ENCODE measurements at regions not wholly inside any gene's neighbourhood (a gene's known extent, or its start where the extent isn't known, plus 50 kb on each side); places are given as distances from the start of the nearest gene placed in this dataset.

DNA sequence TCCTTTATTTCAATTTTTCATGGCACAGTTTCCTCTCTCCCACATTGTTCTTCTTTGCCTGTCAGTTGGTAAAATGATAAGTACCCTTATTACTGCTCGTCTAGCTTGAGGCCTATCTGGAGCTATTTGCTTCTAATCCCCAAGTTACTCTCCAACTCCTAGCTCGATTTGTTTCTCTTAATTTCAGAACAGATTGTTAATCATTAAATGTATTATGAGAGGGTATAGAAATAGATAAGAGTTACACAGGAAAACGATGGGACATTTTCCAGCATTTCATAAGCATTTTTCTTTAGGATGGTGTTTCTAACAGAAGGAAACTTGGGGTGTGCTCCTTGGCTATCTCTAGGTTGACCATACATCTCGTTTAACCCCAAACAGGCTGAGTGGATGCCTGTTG is 540.5 kb upstream of the FZD8 start:
- H3K4me1 ChIP-seq (ENCODE audit: control insufficient read depth in 1 of 2, insufficient read depth in 2 of 2, low read length in 2 of 2) = no peaks in the 10 kb centered on the region
- no peaks in the 10 kb centered on the region for H3K36me3 ChIP-seq (ENCODE audit: control insufficient read depth in 1 of 2, insufficient read depth in 2 of 2, low read length in 2 of 2)
- no peak overlapping the region for H3K27ac ChIP-seq (ENCODE audit: low read length)
- H3K9me3 ChIP-seq (ENCODE audit: control insufficient read depth in 1 of 2, low read length in 2 of 2) = no peaks in the 10 kb centered on the region
- H3K4me3 ChIP-seq (ENCODE audit: low read depth in 1 of 2, low read length in 2 of 2) = no peak overlapping the region
- H3K27me3 ChIP-seq (ENCODE audit: low read depth, low read length) = no peaks in the 10 kb centered on the region

DNA sequence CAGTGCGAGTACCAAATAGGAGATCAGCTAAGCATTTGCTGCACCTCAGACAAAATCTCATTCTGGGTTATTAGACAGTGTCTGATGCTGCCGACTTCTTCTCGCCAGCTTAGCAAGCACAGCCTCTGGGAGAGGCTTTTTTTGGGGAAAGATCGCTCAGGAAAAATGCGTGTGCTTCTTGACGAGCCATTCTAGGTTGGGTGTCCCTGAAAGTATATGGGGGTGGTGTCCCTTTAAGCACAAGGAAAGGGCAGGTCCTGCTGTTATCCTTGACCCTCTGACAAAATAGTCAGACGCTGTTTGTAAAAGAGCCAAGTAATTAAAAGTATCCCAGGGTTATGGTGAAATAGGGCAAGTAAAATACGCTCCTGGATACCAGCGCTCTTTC is 540.1 kb upstream of the FZD8 start:
- no peak overlapping the region for H3K27ac ChIP-seq (ENCODE audit: low read length)
- H3K4me3 ChIP-seq (ENCODE audit: low read depth in 1 of 2, low read length in 2 of 2) = no peak overlapping the region

DNA sequence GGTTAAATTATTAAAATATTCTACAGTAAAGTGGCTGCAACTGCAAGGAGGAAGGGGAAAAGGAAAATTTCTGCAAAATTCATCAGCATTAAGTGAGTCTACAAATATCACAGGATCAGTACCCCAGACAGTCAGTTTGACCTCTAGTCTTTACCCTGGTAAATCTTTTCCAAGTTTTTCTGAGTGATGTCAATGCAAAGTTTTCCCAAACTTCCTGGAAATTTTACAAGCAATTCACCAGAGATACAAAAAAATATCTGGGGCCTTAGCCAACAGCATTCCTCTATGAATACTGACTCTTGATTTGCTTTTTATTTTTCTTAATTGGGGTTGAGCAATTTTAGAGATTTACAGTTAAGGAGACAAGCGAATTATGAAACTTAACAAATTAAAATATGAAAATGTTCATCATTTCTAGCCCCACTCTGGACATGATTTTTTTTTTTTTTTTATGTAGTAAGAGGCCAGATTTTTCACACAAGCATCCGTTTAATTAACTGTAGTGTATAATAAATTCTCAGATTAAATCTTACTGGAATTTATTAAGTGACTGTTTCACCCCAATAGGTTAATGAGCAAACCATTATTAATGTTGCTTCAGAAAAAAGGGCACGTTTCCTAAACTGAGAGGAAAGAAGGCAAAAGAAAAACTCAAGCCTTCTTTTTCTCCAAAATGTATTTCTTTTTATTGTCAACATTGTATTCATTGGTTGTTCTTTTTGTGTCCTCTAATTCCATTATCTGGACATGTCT is 539.5 kb upstream of the FZD8 start:
- no peaks in the 10 kb centered on the region for H3K27me3 ChIP-seq (ENCODE audit: low read depth, low read length)
- no peaks in the 10 kb centered on the region for H3K4me1 ChIP-seq (ENCODE audit: control insufficient read depth in 1 of 2, insufficient read depth in 2 of 2, low read length in 2 of 2)
- H3K4me3 ChIP-seq (ENCODE audit: low read depth in 1 of 2, low read length in 2 of 2) = no peak overlapping the region
- H3K36me3 ChIP-seq (ENCODE audit: control insufficient read depth in 1 of 2, insufficient read depth in 2 of 2, low read length in 2 of 2) = no peaks in the 10 kb centered on the region
- H3K9me3 ChIP-seq (ENCODE audit: control insufficient read depth in 1 of 2, low read length in 2 of 2) = no peaks in the 10 kb centered on the region
- H3K27ac ChIP-seq (ENCODE audit: low read length) = no peak overlapping the region

More for the DNA sequence above, 540.1 kb upstream of the FZD8 start:
- H3K36me3 ChIP-seq (ENCODE audit: control insufficient read depth in 1 of 2, insufficient read depth in 2 of 2, low read length in 2 of 2) = no peaks in the 10 kb centered on the region
- no peaks in the 10 kb centered on the region for H3K4me1 ChIP-seq (ENCODE audit: control insufficient read depth in 1 of 2, insufficient read depth in 2 of 2, low read length in 2 of 2)
- H3K9me3 ChIP-seq (ENCODE audit: control insufficient read depth in 1 of 2, low read length in 2 of 2) = no peaks in the 10 kb centered on the region
- H3K27me3 ChIP-seq (ENCODE audit: low read depth, low read length) = no peaks in the 10 kb centered on the region

DNA sequence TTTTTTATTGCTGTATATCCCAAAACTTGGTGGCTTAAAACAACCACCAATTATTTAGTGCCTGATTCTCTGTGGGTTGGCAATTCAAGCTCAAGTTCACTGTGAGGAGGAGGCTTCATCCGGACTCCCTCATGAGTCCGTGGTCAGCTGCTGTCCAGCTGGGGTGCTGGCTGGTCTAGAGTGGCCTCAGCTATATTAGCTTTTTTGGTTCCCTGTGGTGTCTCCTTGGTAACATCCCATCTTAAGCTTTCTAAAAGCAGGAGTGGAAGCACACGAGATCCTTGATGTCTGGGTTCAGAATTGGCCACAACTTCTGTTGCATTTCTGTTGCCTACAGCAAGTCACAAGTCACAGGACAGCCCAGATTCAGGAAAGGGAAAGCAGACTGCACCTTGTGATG is 536.5 kb upstream of the FZD8 start:
- Histone ChIP-seq H3K9me3 (ENCODE audit: control insufficient read depth in 1 of 2, low read length in 2 of 2) (no peaks in the 10 kb centered on the region), H3K4me3 (ENCODE audit: low read depth in 1 of 2, low read length in 2 of 2) (no peak overlapping the region), H3K4me1 (ENCODE audit: control insufficient read depth in 1 of 2, insufficient read depth in 2 of 2, low read length in 2 of 2) (no peaks in the 10 kb centered on the region), H3K36me3 (ENCODE audit: control insufficient read depth in 1 of 2, insufficient read depth in 2 of 2, low read length in 2 of 2) (no peaks in the 10 kb centered on the region), H3K27ac (ENCODE audit: low read length) (no peak overlapping the region), H3K27me3 (ENCODE audit: low read depth, low read length) (no peaks in the 10 kb centered on the region)

DNA sequence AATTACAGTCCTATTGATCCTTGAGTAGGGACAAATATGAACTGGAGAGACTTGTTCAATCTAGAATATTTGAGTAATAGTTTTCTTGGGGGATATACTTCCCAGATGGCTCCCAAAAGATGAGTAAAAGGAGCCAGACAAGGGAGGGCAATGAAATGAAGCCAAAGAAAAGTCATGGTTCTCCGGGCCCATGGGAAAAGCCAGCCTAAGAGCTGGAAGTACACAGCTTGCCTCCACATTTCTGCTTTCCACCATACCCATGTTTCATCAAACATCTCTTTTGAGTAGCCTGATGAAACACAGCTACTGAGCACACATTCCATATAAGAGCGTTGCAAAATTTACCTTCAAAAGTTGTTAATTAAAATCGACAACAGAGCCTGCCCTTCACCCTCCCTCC is 535.0 kb upstream of the FZD8 start:
- no peaks in the 10 kb centered on the region for H3K9me3 ChIP-seq (ENCODE audit: control insufficient read depth in 1 of 2, low read length in 2 of 2)
- no peak overlapping the region for H3K4me3 ChIP-seq (ENCODE audit: low read depth in 1 of 2, low read length in 2 of 2)
- no peak overlapping the region for H3K27ac ChIP-seq (ENCODE audit: low read length)
- no peaks in the 10 kb centered on the region for H3K36me3 ChIP-seq (ENCODE audit: control insufficient read depth in 1 of 2, insufficient read depth in 2 of 2, low read length in 2 of 2)
- H3K4me1 ChIP-seq (ENCODE audit: control insufficient read depth in 1 of 2, insufficient read depth in 2 of 2, low read length in 2 of 2) = peaks cover 0 to 8% of the 10 kb centered on the region in 2 donors
- H3K27me3 ChIP-seq (ENCODE audit: low read depth, low read length) = no peaks in the 10 kb centered on the region

DNA sequence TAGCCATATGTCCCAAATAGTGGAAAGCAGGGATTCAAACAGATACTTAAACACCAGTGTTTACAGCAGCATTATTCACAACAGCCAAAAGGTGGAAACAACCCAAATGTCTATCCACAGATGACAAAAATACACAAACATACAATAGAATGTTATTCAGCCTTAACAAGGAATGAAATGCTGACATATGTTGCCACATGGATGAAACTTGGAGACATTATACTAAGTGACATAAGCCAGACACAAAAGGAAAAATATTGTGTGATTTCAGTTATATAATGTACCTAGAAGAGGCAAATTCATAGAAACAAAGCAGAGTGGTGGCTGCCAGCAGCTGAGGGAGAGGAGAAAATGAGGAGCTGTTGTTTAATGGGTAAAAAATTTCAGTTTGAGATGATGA is 533.9 kb upstream of the FZD8 start:
- no peak overlapping the region for H3K4me3 ChIP-seq (ENCODE audit: low read depth in 1 of 2, low read length in 2 of 2)
- H3K27ac ChIP-seq (ENCODE audit: low read length) = no peak overlapping the region
- H3K9me3 ChIP-seq (ENCODE audit: control insufficient read depth in 1 of 2, low read length in 2 of 2) = no peaks in the 10 kb centered on the region
- H3K36me3 ChIP-seq (ENCODE audit: control insufficient read depth in 1 of 2, insufficient read depth in 2 of 2, low read length in 2 of 2) = no peaks in the 10 kb centered on the region
- peaks cover 0 to 8% of the 10 kb centered on the region in 2 donors for H3K4me1 ChIP-seq (ENCODE audit: control insufficient read depth in 1 of 2, insufficient read depth in 2 of 2, low read length in 2 of 2)
- H3K27me3 ChIP-seq (ENCODE audit: low read depth, low read length) = no peaks in the 10 kb centered on the region

DNA sequence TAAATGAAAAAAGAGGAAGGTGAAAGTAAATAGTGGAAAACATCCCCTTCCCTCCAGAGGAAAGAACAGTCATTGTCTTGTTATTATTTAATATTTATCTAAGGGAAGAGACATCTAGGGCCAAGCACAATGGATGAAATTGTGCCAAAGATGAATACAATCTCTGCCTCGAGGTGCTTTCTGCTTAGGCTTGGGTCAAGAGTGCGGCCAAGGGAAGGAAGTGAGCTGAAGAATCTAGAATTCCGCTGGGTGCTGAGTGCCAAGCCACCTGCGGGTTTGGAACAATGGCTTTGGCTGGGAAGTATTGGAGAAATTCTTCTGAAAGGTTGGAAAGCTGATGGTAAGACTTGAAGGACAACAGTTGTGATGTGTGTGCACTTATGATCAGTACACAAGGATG is 531.3 kb upstream of the FZD8 start:
- H3K4me3 ChIP-seq (ENCODE audit: low read depth in 1 of 2, low read length in 2 of 2) = no peak overlapping the region
- no peaks in the 10 kb centered on the region for H3K27me3 ChIP-seq (ENCODE audit: low read depth, low read length)
- no peak overlapping the region for H3K27ac ChIP-seq (ENCODE audit: low read length)
- peaks cover 0 to 8% of the 10 kb centered on the region in 2 donors for H3K4me1 ChIP-seq (ENCODE audit: control insufficient read depth in 1 of 2, insufficient read depth in 2 of 2, low read length in 2 of 2)
- no peaks in the 10 kb centered on the region for H3K36me3 ChIP-seq (ENCODE audit: control insufficient read depth in 1 of 2, insufficient read depth in 2 of 2, low read length in 2 of 2)
- H3K9me3 ChIP-seq (ENCODE audit: control insufficient read depth in 1 of 2, low read length in 2 of 2) = no peaks in the 10 kb centered on the region

DNA sequence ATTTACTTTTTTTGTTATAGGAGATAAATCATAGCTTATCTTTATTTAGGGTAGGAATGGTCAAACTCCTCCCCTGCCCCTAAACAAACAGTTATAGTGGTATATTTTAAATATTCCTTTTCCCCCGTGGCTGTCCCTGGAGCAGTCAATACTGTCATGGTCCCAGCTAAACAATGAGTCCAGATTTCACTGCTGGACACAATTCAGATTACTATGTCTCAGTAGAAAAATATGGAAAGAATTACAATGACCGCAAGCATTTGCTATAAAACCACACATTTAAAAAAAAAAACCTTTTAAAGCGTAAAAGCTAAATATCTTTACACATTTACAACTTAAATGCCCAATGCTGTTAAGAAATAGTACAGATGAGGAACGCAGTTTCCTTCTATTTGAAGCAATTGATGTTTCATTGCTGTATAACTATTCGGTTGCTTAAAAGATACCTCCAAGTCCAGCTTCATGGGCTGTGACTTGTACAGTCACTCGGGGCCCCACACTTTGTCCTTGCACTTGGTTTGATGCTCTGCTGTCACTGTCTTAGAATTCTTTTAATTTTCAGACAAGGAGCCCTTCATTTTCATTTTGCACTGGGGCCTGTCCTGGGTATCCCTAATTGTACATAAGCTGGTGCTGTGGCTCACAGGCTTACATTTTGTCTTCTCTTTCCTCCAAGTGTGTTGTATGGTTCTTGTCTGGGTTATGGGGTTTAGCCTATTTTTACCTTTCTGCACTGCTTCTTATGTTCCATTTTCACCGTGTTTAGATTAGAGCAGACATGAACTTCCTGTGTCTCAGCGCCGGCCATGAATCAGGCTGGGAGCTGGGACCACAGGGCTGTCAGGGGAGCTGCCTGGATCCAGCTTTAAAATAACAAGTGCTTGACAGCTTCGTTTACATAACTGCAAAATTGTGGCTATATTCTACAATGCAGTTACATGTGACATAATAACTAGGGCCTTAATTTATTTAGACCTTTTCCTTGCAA is 530.2 kb upstream of the FZD8 start:
- Histone ChIP-seq H3K27me3 (ENCODE audit: low read depth, low read length) (no peaks in the 10 kb centered on the region), H3K36me3 (ENCODE audit: control insufficient read depth in 1 of 2, insufficient read depth in 2 of 2, low read length in 2 of 2) (no peaks in the 10 kb centered on the region), H3K4me1 (ENCODE audit: control insufficient read depth in 1 of 2, insufficient read depth in 2 of 2, low read length in 2 of 2) (peaks cover 0 to 8% of the 10 kb centered on the region in 2 donors), H3K4me3 (ENCODE audit: low read depth in 1 of 2, low read length in 2 of 2) (no peak overlapping the region), H3K27ac (ENCODE audit: low read length) (no peak overlapping the region), H3K9me3 (ENCODE audit: control insufficient read depth in 1 of 2, low read length in 2 of 2) (no peaks in the 10 kb centered on the region)

DNA sequence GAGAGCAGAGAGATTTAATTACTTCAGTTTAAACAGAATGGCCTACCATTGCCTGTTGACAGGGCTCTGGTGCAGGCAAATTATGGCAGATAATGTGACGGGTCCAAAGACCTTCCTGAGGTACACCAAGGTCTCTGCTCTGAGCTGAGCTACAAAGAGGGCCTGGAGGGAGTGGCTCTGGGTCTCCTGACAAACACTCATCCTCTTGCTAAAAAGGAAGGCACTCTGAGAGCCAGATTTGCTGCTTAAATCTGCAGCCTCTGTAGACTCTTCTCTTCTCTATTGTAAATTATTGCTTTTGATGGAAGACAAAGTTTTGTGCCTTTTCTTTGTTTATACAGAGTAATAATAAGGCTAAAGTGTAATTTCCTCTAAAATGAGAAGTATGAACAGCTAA is 529.5 kb upstream of the FZD8 start:
- no peaks in the 10 kb centered on the region for H3K27me3 ChIP-seq (ENCODE audit: low read depth, low read length)
- no peak overlapping the region for H3K4me3 ChIP-seq (ENCODE audit: low read depth in 1 of 2, low read length in 2 of 2)
- no peaks in the 10 kb centered on the region for H3K9me3 ChIP-seq (ENCODE audit: control insufficient read depth in 1 of 2, low read length in 2 of 2)
- H3K4me1 ChIP-seq (ENCODE audit: control insufficient read depth in 1 of 2, insufficient read depth in 2 of 2, low read length in 2 of 2) = peaks cover 0 to 8% of the 10 kb centered on the region in 2 donors
- H3K27ac ChIP-seq (ENCODE audit: low read length) = no peak overlapping the region
- H3K36me3 ChIP-seq (ENCODE audit: control insufficient read depth in 1 of 2, insufficient read depth in 2 of 2, low read length in 2 of 2) = no peaks in the 10 kb centered on the region

DNA sequence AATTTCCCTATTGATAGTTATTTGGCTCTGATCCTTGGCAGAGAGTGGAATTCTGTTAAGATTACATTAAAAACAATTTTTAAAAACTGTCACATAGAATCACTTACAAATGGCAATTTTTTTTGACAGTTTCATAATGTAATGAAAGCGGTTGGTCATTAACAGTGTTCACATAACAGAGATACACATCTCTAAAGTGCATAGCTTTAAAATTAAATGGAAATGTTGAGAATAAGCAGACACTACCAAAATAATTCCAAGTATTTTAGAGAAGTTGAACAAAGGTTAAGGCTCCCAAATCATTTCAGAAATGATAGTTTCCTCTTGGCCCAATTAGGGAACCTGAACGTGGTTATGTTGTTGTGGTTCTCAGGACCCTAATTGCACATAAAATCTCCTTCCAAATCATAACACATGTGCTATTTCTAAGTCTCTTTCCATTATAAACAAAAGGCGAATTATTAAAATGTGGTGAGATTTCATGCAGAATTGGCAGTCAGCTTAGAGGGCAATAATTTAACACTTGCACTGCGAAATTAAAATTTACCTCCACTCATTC is 528.9 kb upstream of the FZD8 start:
- Histone ChIP-seq H3K27ac (ENCODE audit: low read length) (no peak overlapping the region), H3K27me3 (ENCODE audit: low read depth, low read length) (no peaks in the 10 kb centered on the region)

DNA sequence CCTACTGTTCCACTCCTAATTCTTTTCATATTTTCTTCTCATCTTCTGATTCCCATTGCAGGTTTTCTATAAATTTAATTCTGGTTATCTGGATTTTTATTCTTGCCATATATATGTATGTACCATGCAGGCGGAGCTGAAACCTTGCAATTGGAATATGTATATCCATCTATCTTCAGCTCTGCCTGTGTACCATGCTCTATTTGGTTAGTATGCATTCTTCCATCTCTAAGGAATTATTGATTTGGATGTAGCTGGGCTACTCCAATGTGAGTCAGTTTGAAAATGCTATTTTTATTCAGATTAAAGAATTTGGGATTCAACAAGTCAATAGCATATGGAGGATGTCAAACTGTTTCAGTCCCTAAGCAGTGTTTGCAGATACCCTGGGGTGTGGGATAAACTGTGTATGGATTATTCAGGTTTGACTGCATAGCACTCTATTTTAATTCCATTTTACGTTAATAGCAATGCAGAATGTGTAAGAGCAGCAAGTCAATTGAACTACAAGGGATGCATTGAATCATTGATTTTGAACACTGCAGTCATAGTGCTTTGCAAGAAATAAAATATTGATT is 528.1 kb upstream of the FZD8 start:
- no peaks in the 10 kb centered on the region for H3K36me3 ChIP-seq (ENCODE audit: control insufficient read depth in 1 of 2, insufficient read depth in 2 of 2, low read length in 2 of 2)
- peaks cover 0 to 8% of the 10 kb centered on the region in 2 donors for H3K4me1 ChIP-seq (ENCODE audit: control insufficient read depth in 1 of 2, insufficient read depth in 2 of 2, low read length in 2 of 2)
- H3K27ac ChIP-seq (ENCODE audit: low read length) = no peak overlapping the region
- H3K27me3 ChIP-seq (ENCODE audit: low read depth, low read length) = no peaks in the 10 kb centered on the region
- H3K4me3 ChIP-seq (ENCODE audit: low read depth in 1 of 2, low read length in 2 of 2) = no peak overlapping the region
- H3K9me3 ChIP-seq (ENCODE audit: control insufficient read depth in 1 of 2, low read length in 2 of 2) = no peaks in the 10 kb centered on the region

More for the DNA sequence above, 528.9 kb upstream of the FZD8 start:
- Histone ChIP-seq H3K4me3 (ENCODE audit: low read depth in 1 of 2, low read length in 2 of 2) (no peak overlapping the region), H3K4me1 (ENCODE audit: control insufficient read depth in 1 of 2, insufficient read depth in 2 of 2, low read length in 2 of 2) (peaks cover 0 to 8% of the 10 kb centered on the region in 2 donors), H3K9me3 (ENCODE audit: control insufficient read depth in 1 of 2, low read length in 2 of 2) (no peaks in the 10 kb centered on the region), H3K36me3 (ENCODE audit: control insufficient read depth in 1 of 2, insufficient read depth in 2 of 2, low read length in 2 of 2) (no peaks in the 10 kb centered on the region)

Measured in muscle layer of duodenum (tissue), 2 donors.